Fibroblast of skin of right quadriceps (primary cell): ENCODE measurements at regions not wholly inside any gene's neighbourhood (a gene's known extent, or its start where the extent isn't known, plus 50 kb on each side); places are given as distances from the start of the nearest gene placed in this dataset.

Experiments used
- DNase-seq: peaks from one replicate; pipeline ENCODE4 v3.0.0-alpha.2; 2013

- no peak for DNase-seq
Measured at GRCh38 chr5:7955476-7955875, 86.5 kb downstream of the MTRR start.

GRCh38 chr5:7957329-7957728 lies 88.4 kb downstream of the MTRR start:
- DNase-seq: no peak

- DNase-seq: no peak
Measured at GRCh38 chr5:7960142-7960541, 91.2 kb downstream of the MTRR start.

- DNase-seq: no peak
Measured at GRCh38 chr5:7961540-7961939, 92.6 kb downstream of the MTRR start.

- no peak for DNase-seq
Measured at GRCh38 chr5:7970816-7971215, 101.9 kb downstream of the MTRR start.

- DNase-seq: no peak
Measured at GRCh38 chr5:7976411-7977190, 107.7 kb downstream of the MTRR start.

- no peak for DNase-seq
Measured at GRCh38 chr5:7978114-7978513, 109.2 kb downstream of the MTRR start.

GRCh38 chr5:7978991-7979390 lies 110.0 kb downstream of the MTRR start:
- no peak for DNase-seq

- no peak for DNase-seq
Measured at GRCh38 chr5:7980881-7981280, 111.9 kb downstream of the MTRR start.

- DNase-seq: no peak
Measured at GRCh38 chr5:7983433-7983832, 114.5 kb downstream of the MTRR start.

GRCh38 chr5:7991125-7991821 lies 122.3 kb downstream of the MTRR start:
- no peak for DNase-seq

GRCh38 chr5:7995688-7996294 lies 126.8 kb downstream of the MTRR start:
- DNase-seq: no peak

- no peak for DNase-seq
Measured at GRCh38 chr5:8005416-8005815, 136.5 kb downstream of the MTRR start.

- no peak for DNase-seq
Measured at GRCh38 chr5:8012131-8012977, 143.4 kb downstream of the MTRR start.

GRCh38 chr5:8013948-8014710 lies 145.2 kb downstream of the MTRR start:
- no peak for DNase-seq

- DNase-seq: no peak
Measured at GRCh38 chr5:8019719-8020218, 150.8 kb downstream of the MTRR start.

GRCh38 chr5:8020861-8021514 lies 152.0 kb downstream of the MTRR start:
- no peak for DNase-seq

GRCh38 chr5:8028243-8028642 lies 159.3 kb downstream of the MTRR start:
- DNase-seq: no peak

GRCh38 chr5:8033261-8033660 lies 164.3 kb downstream of the MTRR start:
- no peak for DNase-seq

GRCh38 chr5:8034852-8035251 lies 165.9 kb downstream of the MTRR start:
- no peak for DNase-seq

GRCh38 chr5:8048920-8049319 lies 180.0 kb downstream of the MTRR start:
- no peak for DNase-seq
